ENCODE measurements at regions not wholly inside any gene's neighbourhood (a gene's known extent, or its start where the extent isn't known, plus 50 kb on each side); places are given as distances from the start of the nearest gene placed in this dataset.

- no peak overlapping the region for H3K4me3 ChIP-seq (ENCODE audit: low read length)
- no peak for TF ChIP-seq CTCF (IDR thresholded peaks at IDR 0.05; ENCODE audit: insufficient read depth, low read depth, low read length, missing control alignments)
- DNase-seq (ENCODE audit: low read depth), result no peak
Observed at GRCh38 chr3:22660606-22661005, 542.5 kb upstream of the UBE2E2 start.

DNA sequence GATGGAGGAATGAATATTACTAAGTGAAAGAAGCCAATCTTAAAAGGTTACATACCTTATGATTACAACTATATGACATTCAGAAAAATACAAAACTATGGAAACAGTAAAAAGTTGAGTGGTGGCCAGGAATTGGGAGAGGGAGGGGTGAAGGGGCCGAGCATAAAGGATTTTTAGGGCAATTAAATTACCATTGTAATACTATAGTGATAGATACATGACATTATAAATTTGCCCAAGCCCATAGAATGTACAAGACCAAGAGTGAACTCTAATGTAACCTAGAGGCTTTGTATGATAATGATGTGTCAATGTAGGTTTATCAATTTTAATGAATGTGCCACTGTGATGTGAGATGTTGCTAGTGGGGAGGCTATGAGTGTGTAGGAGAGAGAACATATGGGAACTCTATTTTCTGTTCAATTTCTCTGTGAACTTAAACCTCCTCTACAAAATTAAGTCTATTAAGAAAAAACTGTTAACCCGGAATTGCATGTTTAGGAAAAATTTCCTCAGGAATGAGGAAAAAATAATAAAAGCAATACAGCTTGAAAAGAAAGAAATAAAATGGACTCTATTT, 541.9 kb upstream of the UBE2E2 start:
- TF ChIP-seq CTCF (IDR thresholded peaks at IDR 0.05; ENCODE audit: insufficient read depth, low read depth, low read length, missing control alignments), result no peak
- H3K4me3 ChIP-seq (ENCODE audit: low read length), result no peak overlapping the region
- DNase-seq (ENCODE audit: low read depth), result no peak

DNA sequence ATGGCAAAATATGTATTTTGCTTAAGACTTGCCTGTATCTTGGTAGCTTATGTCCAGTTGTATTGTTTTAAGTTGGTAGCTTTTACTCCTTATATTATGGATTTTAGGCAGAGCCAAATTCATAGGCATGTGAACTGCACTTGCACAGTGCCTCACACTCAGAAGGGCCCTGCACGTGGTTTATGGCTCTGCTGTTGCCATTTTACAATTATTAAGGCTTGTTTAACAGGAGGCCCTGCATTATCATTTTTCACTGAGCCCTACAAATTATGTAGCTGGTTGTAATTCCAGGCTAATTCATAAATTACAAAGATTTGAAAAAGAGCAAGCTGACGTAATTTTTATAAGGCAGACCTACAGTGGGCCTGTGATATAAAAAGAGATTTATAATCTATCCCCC, 537.6 kb upstream of the UBE2E2 start:
- TF ChIP-seq CTCF (IDR thresholded peaks at IDR 0.05; ENCODE audit: insufficient read depth, low read depth, low read length, missing control alignments), result no peak

GRCh38 chr3:22666736-22667135, 536.4 kb upstream of the UBE2E2 start:
- no peak overlapping the region for H3K4me3 ChIP-seq (ENCODE audit: low read length)
- no peak for DNase-seq (ENCODE audit: low read depth)
- no peak for TF ChIP-seq CTCF (IDR thresholded peaks at IDR 0.05; ENCODE audit: insufficient read depth, low read depth, low read length, missing control alignments)

More for the DNA sequence above, 537.6 kb upstream of the UBE2E2 start:
- no peak for DNase-seq (ENCODE audit: low read depth)
- H3K4me3 ChIP-seq (ENCODE audit: low read length), result no peak overlapping the region

DNA sequence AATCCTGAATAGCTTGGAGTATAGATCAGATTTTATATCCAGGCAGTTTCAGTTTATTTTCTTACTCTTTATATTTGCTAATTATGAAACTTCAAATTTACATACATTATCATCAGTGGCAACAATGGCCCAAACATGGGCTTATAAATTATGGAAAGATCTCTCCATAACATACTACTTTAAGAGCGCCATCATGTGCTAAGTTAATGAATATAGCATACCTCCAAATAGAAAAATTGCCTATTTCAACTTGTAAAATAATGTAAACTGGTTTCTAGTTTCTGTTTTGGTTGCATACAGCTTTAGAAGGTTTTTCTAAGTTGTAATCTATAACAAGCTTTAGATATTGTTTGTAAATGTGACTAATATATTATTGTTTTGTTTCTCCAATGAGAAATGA, 531.3 kb upstream of the UBE2E2 start:
- H3K4me3 ChIP-seq (ENCODE audit: low read length), result no peak overlapping the region
- TF ChIP-seq CTCF (IDR thresholded peaks at IDR 0.05; ENCODE audit: insufficient read depth, low read depth, low read length, missing control alignments), result no peak
- DNase-seq (ENCODE audit: low read depth), result no peak

DNA sequence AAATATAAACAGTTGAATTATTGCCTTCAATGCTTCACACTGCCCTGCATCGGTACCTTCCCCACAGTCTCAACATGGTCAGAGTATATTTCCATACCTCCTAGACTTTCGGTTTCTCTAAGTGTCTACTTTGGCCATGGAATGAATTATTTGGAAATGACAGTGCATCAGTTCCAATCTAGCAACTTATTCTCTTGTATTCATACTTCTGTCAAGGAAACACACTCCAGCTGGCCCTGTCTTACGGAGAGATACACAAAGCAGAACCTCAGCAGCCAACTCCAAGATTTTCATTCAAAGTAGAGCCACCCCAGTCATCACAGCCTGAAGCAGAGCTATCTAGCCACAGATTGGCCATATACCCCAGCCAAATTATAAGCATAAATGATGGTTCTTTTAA, 518.4 kb upstream of the UBE2E2 start:
- TF ChIP-seq CTCF (IDR thresholded peaks at IDR 0.05; ENCODE audit: insufficient read depth, low read depth, low read length, missing control alignments), result no peak
- H3K4me3 ChIP-seq (ENCODE audit: low read length), result no peak overlapping the region
- DNase-seq (ENCODE audit: low read depth), result no peak

GRCh38 chr3:22685597-22685996, 517.5 kb upstream of the UBE2E2 start:
- no peak overlapping the region for H3K4me3 ChIP-seq (ENCODE audit: low read length)
- peak; percentile 58 for DNase-seq (ENCODE audit: low read depth)
- TF ChIP-seq CTCF (IDR thresholded peaks at IDR 0.05; ENCODE audit: insufficient read depth, low read depth, low read length, missing control alignments), result peak; percentile 79

Data from epithelial cell of esophagus (primary cell).